MCF 10A (cell line): ENCODE measurements at regions not wholly inside any gene's neighbourhood (a gene's known extent, or its start where the extent isn't known, plus 50 kb on each side); places are given as distances from the start of the nearest gene placed in this dataset.

ENCODE experiments used
- BruUV-seq: library from RNA; stranded (reverse); fragments of 400-500 nt; replicated peaks from 2 replicates; lab custom pipeline; 2021; lab: Mats Ljungman, UMichigan
- CTCF ChIA-PET: fragments of 300-600 bp; sonication (Branson Sonifier 250); formaldehyde crosslinking; extraction: SDS; loops from one replicate; lab custom pipeline; 2021; ENCODE audit warnings: antibody characterized with exemption, inconsistent platforms; lab: Yijun Ruan, JAX
- POLR2A ChIA-PET: fragments of 300-600, 350-650 bp; sonication (Branson Sonifier 250); formaldehyde crosslinking; extraction: SDS; loops from one replicate; lab custom pipeline; 2020; ENCODE audit warnings: antibody characterized with exemption, inconsistent platforms; lab: Yijun Ruan, JAX
- DNase-seq: peaks from one replicate; pipeline ENCODE4 v3.0.0-alpha.2; 2018; ENCODE audit not compliant: unreplicated experiment
- H3K27ac Mint-ChIP-seq: one replicate; pipeline ENCODE4 v1.8.0; 2022; ENCODE audit warnings: mild to moderate bottlenecking, low read depth, mixed read lengths; ENCODE audit not compliant: unreplicated experiment
- H3K27me3 Mint-ChIP-seq: one replicate; pipeline ENCODE4 v1.8.0; 2022; ENCODE audit warnings: mixed read lengths; ENCODE audit not compliant: insufficient read depth, unreplicated experiment
- H3K36me3 Mint-ChIP-seq: one replicate; pipeline ENCODE4 v1.8.0; 2022; ENCODE audit warnings: mild to moderate bottlenecking, moderate library complexity, mixed read lengths; ENCODE audit not compliant: insufficient read depth, unreplicated experiment
- H3K4me1 Mint-ChIP-seq: one replicate; pipeline ENCODE4 v1.8.0; 2022; ENCODE audit warnings: mixed read lengths; ENCODE audit not compliant: insufficient read depth, unreplicated experiment
- H3K4me3 Mint-ChIP-seq: one replicate; pipeline ENCODE4 v1.8.0; 2022; ENCODE audit warnings: mild to moderate bottlenecking, moderate library complexity, mixed read lengths; ENCODE audit not compliant: unreplicated experiment
- H3K9me3 Mint-ChIP-seq: one replicate; pipeline ENCODE4 v1.8.0; 2022; ENCODE audit warnings: mixed read lengths; ENCODE audit not compliant: unreplicated experiment
- intact Hi-C: fragments of 100-400 bp; cut with micrococcal nuclease; formaldehyde crosslinking; loops from 2 replicates; pipeline ENCODE4 v1.14.1; 2022
- TF ChIP-seq, protein P1 (sequence below): fragments of 200-600 bp; IDR thresholded peaks from one replicate; pipeline ENCODE4 v1.8.0; 2022; ENCODE audit warnings: antibody characterized with exemption, mild to moderate bottlenecking; ENCODE audit not compliant: unreplicated experiment

DNA sequence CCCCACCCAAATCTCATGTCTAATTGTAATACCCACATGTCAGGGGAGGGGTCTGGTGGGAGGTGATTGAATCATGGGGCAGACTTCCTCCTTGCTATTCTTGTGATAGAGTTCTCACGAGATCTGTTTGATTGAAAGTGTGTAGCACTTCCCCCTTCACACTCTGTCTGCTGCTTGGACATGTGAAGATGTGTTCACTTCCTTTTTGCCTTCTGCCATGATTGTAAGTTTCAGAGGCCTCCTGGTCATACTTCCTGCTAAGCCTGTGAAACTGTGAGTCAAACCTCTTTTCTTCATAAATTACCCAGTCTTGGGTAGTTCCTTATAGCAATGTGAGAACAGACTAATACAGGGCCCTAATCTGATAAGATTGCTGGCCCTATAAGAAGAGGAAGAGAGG is 1514.8 kb downstream of the RPA4 start:
- TF ChIP-seq, protein P1, sequence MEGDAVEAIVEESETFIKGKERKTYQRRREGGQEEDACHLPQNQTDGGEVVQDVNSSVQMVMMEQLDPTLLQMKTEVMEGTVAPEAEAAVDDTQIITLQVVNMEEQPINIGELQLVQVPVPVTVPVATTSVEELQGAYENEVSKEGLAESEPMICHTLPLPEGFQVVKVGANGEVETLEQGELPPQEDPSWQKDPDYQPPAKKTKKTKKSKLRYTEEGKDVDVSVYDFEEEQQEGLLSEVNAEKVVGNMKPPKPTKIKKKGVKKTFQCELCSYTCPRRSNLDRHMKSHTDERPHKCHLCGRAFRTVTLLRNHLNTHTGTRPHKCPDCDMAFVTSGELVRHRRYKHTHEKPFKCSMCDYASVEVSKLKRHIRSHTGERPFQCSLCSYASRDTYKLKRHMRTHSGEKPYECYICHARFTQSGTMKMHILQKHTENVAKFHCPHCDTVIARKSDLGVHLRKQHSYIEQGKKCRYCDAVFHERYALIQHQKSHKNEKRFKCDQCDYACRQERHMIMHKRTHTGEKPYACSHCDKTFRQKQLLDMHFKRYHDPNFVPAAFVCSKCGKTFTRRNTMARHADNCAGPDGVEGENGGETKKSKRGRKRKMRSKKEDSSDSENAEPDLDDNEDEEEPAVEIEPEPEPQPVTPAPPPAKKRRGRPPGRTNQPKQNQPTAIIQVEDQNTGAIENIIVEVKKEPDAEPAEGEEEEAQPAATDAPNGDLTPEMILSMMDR, result no peak
- H3K27me3 Mint-ChIP-seq, result no peaks in the 10 kb centered on the region
- no peaks in the 10 kb centered on the region for H3K4me1 Mint-ChIP-seq
- ChIA-PET POLR2A (no interaction called here), CTCF (no interaction called here)
- BruUV-seq, result no TSS peak
- DNase-seq, result no peak
- no peak overlapping the region for H3K27ac Mint-ChIP-seq
- H3K9me3 Mint-ChIP-seq, result peaks cover 7% of the 10 kb centered on the region
- intact Hi-C loops, result no loop called here
- H3K36me3 Mint-ChIP-seq, result no peaks in the 10 kb centered on the region
- H3K4me3 Mint-ChIP-seq, result no peak overlapping the region

DNA sequence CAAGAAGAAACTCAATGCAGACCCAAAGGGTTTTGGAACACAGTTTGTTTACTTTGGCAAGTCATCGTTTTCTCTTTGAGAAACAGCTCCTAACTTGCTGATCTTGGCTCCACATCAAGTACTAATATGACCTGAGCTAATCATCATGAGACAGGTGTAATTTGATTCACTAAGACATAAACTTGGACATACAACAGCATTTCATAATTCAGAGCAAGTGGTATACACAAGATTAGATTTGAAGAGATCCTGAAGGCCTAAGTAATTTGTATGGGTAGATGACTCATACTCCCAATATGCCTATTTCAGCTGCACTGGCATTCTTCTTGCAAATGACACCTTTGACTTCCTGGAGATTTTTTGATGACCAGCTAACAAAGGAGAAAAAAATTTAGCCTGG is 1521.7 kb downstream of the RPA4 start:
- TF ChIP-seq, protein P1, result no peak
- ChIA-PET CTCF (no interaction called here), POLR2A (interaction anchor here (0.8 to 1.1 kb wide), 2 partner anchors 18 to 393 kb away, joined by 3 read pairs; no protein-coding TSS in a partner anchor)
- H3K36me3 Mint-ChIP-seq, result no peaks in the 10 kb centered on the region
- intact Hi-C loops, result loop anchor here (2.0 kb wide), 1 partner anchor 389 kb away; no protein-coding TSS in a partner anchor
- DNase-seq, result peak; percentile 93
- peaks cover 14% of the 10 kb centered on the region for H3K27me3 Mint-ChIP-seq
- H3K9me3 Mint-ChIP-seq, result no peaks in the 10 kb centered on the region
- H3K27ac Mint-ChIP-seq, result no peak overlapping the region
- H3K4me1 Mint-ChIP-seq, result peaks cover 5% of the 10 kb centered on the region
- BruUV-seq, result no TSS peak
- no peak overlapping the region for H3K4me3 Mint-ChIP-seq

DNA sequence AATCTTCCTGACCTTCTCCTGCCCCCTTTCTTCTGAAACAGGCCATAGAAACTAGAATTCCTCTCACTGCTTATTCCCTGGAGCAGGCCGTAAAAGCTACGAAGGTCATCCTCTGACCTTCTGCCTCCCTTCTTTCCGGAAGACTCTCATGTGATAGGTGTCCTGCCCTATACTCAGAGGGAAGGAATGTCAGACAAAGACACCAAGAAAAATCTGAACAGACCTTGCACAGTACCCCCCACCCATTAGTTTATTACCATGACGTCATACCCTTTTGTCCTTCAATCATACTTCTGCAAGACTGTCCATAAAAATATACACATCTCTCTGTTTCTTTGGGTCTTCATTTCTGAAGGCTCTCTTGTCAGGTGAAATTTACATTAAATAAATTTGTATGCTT is 1523.9 kb downstream of the RPA4 start:
- Mint-ChIP-seq H3K4me3 (no peak overlapping the region), H3K27ac (no peak overlapping the region), H3K9me3 (no peaks in the 10 kb centered on the region), H3K27me3 (peaks cover 36% of the 10 kb centered on the region), H3K4me1 (peaks cover 5% of the 10 kb centered on the region), H3K36me3 (no peaks in the 10 kb centered on the region)
- no peak for DNase-seq
- BruUV-seq, result no TSS peak
- intact Hi-C loops, result no loop called here
- ChIA-PET CTCF (no interaction called here), POLR2A (no interaction called here)
- TF ChIP-seq, protein P1, result no peak

DNA sequence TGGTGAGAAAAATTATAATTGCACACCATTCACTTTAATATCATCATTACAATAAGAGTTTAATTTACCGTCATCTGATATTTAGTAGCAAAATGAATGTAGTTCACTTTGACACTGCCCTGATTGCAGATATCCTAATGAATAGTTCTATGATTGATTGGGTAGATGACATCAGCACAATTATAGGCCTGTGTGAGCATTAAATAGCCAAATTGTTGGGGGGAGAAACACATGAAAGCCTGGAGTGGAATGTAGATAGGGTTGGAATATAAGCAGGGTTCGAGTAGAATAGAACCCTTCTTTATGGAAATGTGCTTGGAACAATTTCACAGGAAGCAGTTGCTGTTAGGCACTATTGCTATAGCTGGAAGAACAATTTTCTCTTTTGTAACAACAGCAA is 1526.2 kb downstream of the RPA4 start:
- BruUV-seq, result no TSS peak
- H3K27ac Mint-ChIP-seq, result no peak overlapping the region
- TF ChIP-seq, protein P1, result no peak
- DNase-seq, result no peak
- POLR2A ChIA-PET, result no interaction called here
- CTCF ChIA-PET, result no interaction called here
- no peaks in the 10 kb centered on the region for H3K9me3 Mint-ChIP-seq
- peaks cover 5% of the 10 kb centered on the region for H3K4me1 Mint-ChIP-seq
- no peaks in the 10 kb centered on the region for H3K36me3 Mint-ChIP-seq
- intact Hi-C loops, result no loop called here
- peaks cover 41% of the 10 kb centered on the region for H3K27me3 Mint-ChIP-seq
- no peak overlapping the region for H3K4me3 Mint-ChIP-seq
